HCT116 (cell line): ENCODE measurements at regions not wholly inside any gene's neighbourhood (a gene's known extent, or its start where the extent isn't known, plus 50 kb on each side); places are given as distances from the start of the nearest gene placed in this dataset.

Experiments used
- ATAC-seq: fragments of 200-7000 bp; cut with Tn5 transposase; 2 replicates; pipeline ENCODE4 v1.9.1; 2020; ENCODE audit warnings: mild to moderate bottlenecking, moderate library complexity
- BruUV-seq: library from RNA; stranded (reverse); fragments of 400-500 nt; replicated peaks from 2 replicates; lab custom pipeline; 2021; lab: Mats Ljungman, UMichigan
- CTCF ChIA-PET: fragments of 300-600 bp; sonication (Branson Sonifier 250); formaldehyde crosslinking; loops from one replicate; lab custom pipeline; 2021; ENCODE audit warnings: antibody characterized with exemption; lab: Charles Lee
- POLR2A ChIA-PET: fragments of 300-600, 350-600 bp; sonication (Branson Sonifier 250); formaldehyde crosslinking; loops from one replicate; lab custom pipeline; 2021; ENCODE audit warnings: antibody characterized with exemption; lab: Charles Lee
- RAD21 ChIA-PET, 2 experiments: fragments of 300-600 bp; sonication (Branson Sonifier 250); formaldehyde crosslinking; loops; one replicate each; lab custom pipeline; 2023; ENCODE audit warnings: low total read pairs in 2 of 2; ENCODE audit not compliant: uncharacterized antibody in 2 of 2, unreplicated experiment in 2 of 2, low non-redundant PET in 1 of 2; lab: Charles Lee
- DNase-seq: peaks from one replicate; pipeline ENCODE4 v3.0.0-alpha.2; 2010; ENCODE audit warnings: low read depth, low spot score
- H2AFZ ChIP-seq: fragments of 200-600 bp; shearing (Covaris generic), sonication (generic); 2 replicates; pipeline ENCODE4 v1.6.1; 2017; ENCODE audit warnings: low read depth, mixed run types, mixed read lengths, antibody characterized with exemption, low read length; ENCODE audit not compliant: poor library complexity, severe bottlenecking
- H3K27ac ChIP-seq: 2 replicates; pipeline ENCODE4 v1.5.1; 2012; ENCODE audit warnings: low read depth, low read length
- H3K27me3 ChIP-seq: fragments of 200-600 bp; sonication (generic); 2 replicates; pipeline ENCODE4 v1.6.1; 2016; ENCODE audit warnings: mixed run types, low read length, mixed read lengths; ENCODE audit not compliant: insufficient read depth
- H3K36me3 ChIP-seq, 2 experiments: fragments of 200-500 bp in 1 of 2; fragments of 200-600 bp in 1 of 2; sonication (Bioruptor generic) in 1 of 2; sonication (generic) in 1 of 2; 2 replicates each; pipeline versions ENCODE4 v1.5.1 to v1.6.1; 2014 to 2016; ENCODE audit warnings: low read length in 2 of 2, inconsistent platforms in 1 of 2, mixed read lengths in 1 of 2, mixed run types in 1 of 2; ENCODE audit not compliant: insufficient read depth in 2 of 2, control insufficient read depth in 1 of 2
- H3K4me1 ChIP-seq, 2 experiments: fragments of 200-600 bp in 1 of 2; sonication (generic) in 1 of 2; 2 replicates each; pipeline versions ENCODE4 v1.5.1 to v1.6.1; 2012 to 2017; ENCODE audit warnings: low read length in 2 of 2, inconsistent platforms in 1 of 2, mild to moderate bottlenecking in 1 of 2, mixed read lengths in 1 of 2, mixed run types in 1 of 2, moderate library complexity in 1 of 2; ENCODE audit not compliant: insufficient read depth in 2 of 2, control insufficient read depth in 1 of 2
- H3K4me2 ChIP-seq: fragments of 200-600 bp; sonication (generic); 2 replicates; pipeline ENCODE4 v1.6.1; 2017; ENCODE audit warnings: mixed run types, low read length, mixed read lengths
- H3K4me3 ChIP-seq, 2 experiments: fragments of 200-600 bp in 1 of 2; sonication (generic) in 1 of 2; replicated peaks in 1 of 2; 2 replicates each; pipeline ENCODE4 v1.5.1; 2011 to 2016; ENCODE audit warnings: low read length in 2 of 2, control low read depth in 1 of 2, low read depth in 1 of 2, mild to moderate bottlenecking in 1 of 2, mixed read lengths in 1 of 2, mixed run types in 1 of 2
- H3K79me2 ChIP-seq: fragments of 200-600 bp; sonication (generic); 2 replicates; pipeline ENCODE4 v1.6.1; 2017; ENCODE audit warnings: mild to moderate bottlenecking, mixed run types, low read length, moderate library complexity, mixed read lengths; ENCODE audit not compliant: insufficient read depth
- H3K9ac ChIP-seq: fragments of 200-600 bp; sonication (generic); 2 replicates; pipeline ENCODE4 v1.6.1; 2016; ENCODE audit warnings: low read length, mixed read lengths
- H3K9me2 ChIP-seq: fragments of 200-600 bp; sonication (generic), shearing (Covaris generic); 2 replicates; pipeline ENCODE4 v1.6.1; 2017; ENCODE audit warnings: mixed run types, mild to moderate bottlenecking, moderate library complexity; ENCODE audit not compliant: insufficient read depth
- H3K9me3 ChIP-seq, 2 experiments: fragments of 200-500 bp in 1 of 2; fragments of 200-600 bp in 1 of 2; sonication (Bioruptor generic) in 1 of 2; sonication (generic) in 1 of 2; 2 replicates each; pipeline ENCODE4 v1.6.1; 2014 to 2017; ENCODE audit warnings: low read length in 2 of 2, mixed read lengths in 2 of 2, inconsistent platforms in 1 of 2, low read depth in 1 of 2, mild to moderate bottlenecking in 1 of 2, mixed run types in 1 of 2, moderate library complexity in 1 of 2; ENCODE audit not compliant: control insufficient read depth in 1 of 2, insufficient read depth in 1 of 2
- H4K20me1 ChIP-seq: fragments of 200-600 bp; sonication (generic), shearing (Covaris generic); 2 replicates; pipeline ENCODE4 v1.6.1; 2017; ENCODE audit warnings: mixed run types, mild to moderate bottlenecking, moderate library complexity; ENCODE audit not compliant: insufficient read depth
- CBX3 ChIP-seq: IDR thresholded peaks from 2 replicates; pipeline ENCODE4 v1.6.1; 2012; ENCODE audit warnings: low read depth
- EGR1 ChIP-seq: IDR thresholded peaks from 2 replicates; pipeline ENCODE4 v1.6.1; 2012; ENCODE audit warnings: low read depth
- ELF1 ChIP-seq: IDR thresholded peaks from 2 replicates; pipeline ENCODE4 v1.6.1; 2012; ENCODE audit warnings: low read depth, borderline replicate concordance
- EZH2phosphoT487 ChIP-seq: fragments of 200-600 bp; IDR thresholded peaks from 2 replicates; pipeline ENCODE4 v1.6.1; 2018; ENCODE audit warnings: antibody characterized with exemption, borderline replicate concordance
- JUND ChIP-seq: IDR thresholded peaks from 2 replicates; pipeline ENCODE4 v1.6.1; 2012
- POLR2A ChIP-seq: IDR thresholded peaks from 2 replicates; pipeline ENCODE4 v1.7.0; 2011; ENCODE audit warnings: borderline replicate concordance; ENCODE audit not compliant: insufficient read depth, insufficient read length; ENCODE audit errors: extremely low read depth
- POLR2AphosphoS5 ChIP-seq: IDR thresholded peaks from 2 replicates; pipeline ENCODE4 v1.6.1; 2011; ENCODE audit warnings: mild to moderate bottlenecking, low read depth, low read length, moderate library complexity
- YY1 ChIP-seq: IDR thresholded peaks from 2 replicates; pipeline ENCODE4 v1.6.1; 2011; ENCODE audit warnings: low read length, low read depth, moderate library complexity, mild to moderate bottlenecking; ENCODE audit not compliant: insufficient replicate concordance; ENCODE audit errors: extremely low read depth
- ZFX ChIP-seq: fragments of 450-650 bp; IDR thresholded peaks from 2 replicates; pipeline ENCODE4 v1.6.1; 2017
- intact Hi-C: fragments of 100-400 bp; cut with micrococcal nuclease; formaldehyde crosslinking; loops from 2 replicates; pipeline ENCODE4 v1.10.0; 2022
- TF ChIP-seq, protein P1 (sequence below): IDR thresholded peaks from 2 replicates; pipeline ENCODE4 v1.6.1; 2012; ENCODE audit warnings: low read depth
- TF ChIP-seq, protein P2 (sequence below): IDR thresholded peaks from 2 replicates; pipeline ENCODE4 v1.6.1; 2012
- TF ChIP-seq, protein P3 (sequence below): IDR thresholded peaks from 2 replicates; pipeline ENCODE4 v1.6.1; 2012

DNA sequence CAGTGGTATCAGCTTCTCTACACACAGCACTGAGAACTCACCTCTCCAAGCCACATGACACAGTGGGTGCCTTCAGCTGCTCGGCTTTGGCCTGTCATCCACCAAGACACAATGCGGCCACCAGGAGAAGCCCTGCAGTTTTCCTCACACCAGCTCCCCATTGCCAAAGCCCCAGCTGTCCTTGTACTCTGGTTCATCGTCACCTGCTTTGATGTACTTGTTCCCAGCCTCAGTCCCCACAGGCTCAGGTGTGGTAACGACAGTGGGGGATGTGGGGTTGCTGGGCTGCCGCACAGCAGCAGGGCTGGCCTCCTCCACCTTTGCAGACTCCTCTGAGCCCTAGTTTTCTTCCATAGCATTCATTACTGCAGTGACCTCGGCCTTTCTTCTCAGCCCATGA is 387.3 kb downstream of the MEIS1 start:
- RAD21 ChIA-PET: no interaction called here
- POLR2A ChIA-PET: no interaction called here
- Histone ChIP-seq H2AFZ (no peak overlapping the region), H3K4me3 (no peak overlapping the region), H3K4me2 (no peak overlapping the region), H3K9me3 (peaks cover 0 to 13% of the 10 kb centered on the region in 2 experiments; a peak in 2 of 4 replicates), H3K27me3 (no peaks in the 10 kb centered on the region), H3K9me2 (no peaks in the 10 kb centered on the region), H3K36me3 (no peaks in the 10 kb centered on the region), H3K79me2 (no peaks in the 10 kb centered on the region), H3K27ac (no peak overlapping the region), H4K20me1 (no peaks in the 10 kb centered on the region), H3K4me1 (no peaks in the 10 kb centered on the region), H3K9ac (no peak overlapping the region)
- intact Hi-C loops: no loop called here
- ATAC-seq (no peak), DNase-seq (no peak)
- TF ChIP-seq YY1 (no peak), CBX3 (no peak), POLR2A (no peak), EGR1 (no peak), POLR2AphosphoS5 (no peak), JUND (no peak), ELF1 (no peak), ZFX (no peak), EZH2phosphoT487 (no peak)
- TF ChIP-seq, protein P1, sequence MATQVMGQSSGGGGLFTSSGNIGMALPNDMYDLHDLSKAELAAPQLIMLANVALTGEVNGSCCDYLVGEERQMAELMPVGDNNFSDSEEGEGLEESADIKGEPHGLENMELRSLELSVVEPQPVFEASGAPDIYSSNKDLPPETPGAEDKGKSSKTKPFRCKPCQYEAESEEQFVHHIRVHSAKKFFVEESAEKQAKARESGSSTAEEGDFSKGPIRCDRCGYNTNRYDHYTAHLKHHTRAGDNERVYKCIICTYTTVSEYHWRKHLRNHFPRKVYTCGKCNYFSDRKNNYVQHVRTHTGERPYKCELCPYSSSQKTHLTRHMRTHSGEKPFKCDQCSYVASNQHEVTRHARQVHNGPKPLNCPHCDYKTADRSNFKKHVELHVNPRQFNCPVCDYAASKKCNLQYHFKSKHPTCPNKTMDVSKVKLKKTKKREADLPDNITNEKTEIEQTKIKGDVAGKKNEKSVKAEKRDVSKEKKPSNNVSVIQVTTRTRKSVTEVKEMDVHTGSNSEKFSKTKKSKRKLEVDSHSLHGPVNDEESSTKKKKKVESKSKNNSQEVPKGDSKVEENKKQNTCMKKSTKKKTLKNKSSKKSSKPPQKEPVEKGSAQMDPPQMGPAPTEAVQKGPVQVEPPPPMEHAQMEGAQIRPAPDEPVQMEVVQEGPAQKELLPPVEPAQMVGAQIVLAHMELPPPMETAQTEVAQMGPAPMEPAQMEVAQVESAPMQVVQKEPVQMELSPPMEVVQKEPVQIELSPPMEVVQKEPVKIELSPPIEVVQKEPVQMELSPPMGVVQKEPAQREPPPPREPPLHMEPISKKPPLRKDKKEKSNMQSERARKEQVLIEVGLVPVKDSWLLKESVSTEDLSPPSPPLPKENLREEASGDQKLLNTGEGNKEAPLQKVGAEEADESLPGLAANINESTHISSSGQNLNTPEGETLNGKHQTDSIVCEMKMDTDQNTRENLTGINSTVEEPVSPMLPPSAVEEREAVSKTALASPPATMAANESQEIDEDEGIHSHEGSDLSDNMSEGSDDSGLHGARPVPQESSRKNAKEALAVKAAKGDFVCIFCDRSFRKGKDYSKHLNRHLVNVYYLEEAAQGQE: no peak
- TF ChIP-seq, protein P2, sequence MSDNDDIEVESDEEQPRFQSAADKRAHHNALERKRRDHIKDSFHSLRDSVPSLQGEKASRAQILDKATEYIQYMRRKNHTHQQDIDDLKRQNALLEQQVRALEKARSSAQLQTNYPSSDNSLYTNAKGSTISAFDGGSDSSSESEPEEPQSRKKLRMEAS: no peak
- TF ChIP-seq, protein P3, sequence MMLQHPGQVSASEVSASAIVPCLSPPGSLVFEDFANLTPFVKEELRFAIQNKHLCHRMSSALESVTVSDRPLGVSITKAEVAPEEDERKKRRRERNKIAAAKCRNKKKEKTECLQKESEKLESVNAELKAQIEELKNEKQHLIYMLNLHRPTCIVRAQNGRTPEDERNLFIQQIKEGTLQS: no peak
- CTCF ChIA-PET: no interaction called here
- no TSS peak for BruUV-seq
